Stimulated activated CD4-positive, alpha-beta T cell treated with anti-CD3 and anti-CD28 coated beads, Interleukin-4, amount 100 ng/mL, for 1 hour (primary cell): ENCODE measurements at regions not wholly inside any gene's neighbourhood (a gene's known extent, or its start where the extent isn't known, plus 50 kb on each side); places are given as distances from the start of the nearest gene placed in this dataset.
"Not testable (repeated sequence)": the region's sequence is repeated elsewhere in the genome, so short reads cannot be mapped to it uniquely, and the experiment has no call there.

ENCODE experiments used
- DNase-seq: peaks from one replicate; pipeline ENCODE4 v3.0.0-alpha.2; 2020

GRCh38 chr6:4676016-4676415 lies 100.2 kb upstream of the CDYL start:
- DNase-seq: no peak

- DNase-seq: no peak
These were observed 101.1 kb upstream of the CDYL start for GRCh38 chr6:4675121-4675520.

- no peak for DNase-seq
These were observed 102.3 kb upstream of the CDYL start for GRCh38 chr6:4673861-4674260.

- no peak for DNase-seq
These were observed 103.4 kb upstream of the CDYL start for GRCh38 chr6:4672772-4673171.

GRCh38 chr6:4671587-4672115 lies 104.6 kb upstream of the CDYL start:
- no peak for DNase-seq

GRCh38 chr6:4670824-4671409 lies 105.3 kb upstream of the CDYL start:
- DNase-seq: no peak

- DNase-seq: no peak
These were observed 105.9 kb upstream of the CDYL start for GRCh38 chr6:4670290-4670689.

GRCh38 chr6:4668271-4669179 lies 107.7 kb upstream of the CDYL start:
- no peak for DNase-seq

- DNase-seq: no peak
These were observed 108.6 kb upstream of the CDYL start for GRCh38 chr6:4667591-4667990.

- no peak for DNase-seq
These were observed 109.2 kb upstream of the CDYL start for GRCh38 chr6:4666886-4667513.

GRCh38 chr6:4665489-4666417 lies 110.5 kb upstream of the CDYL start:
- DNase-seq: no peak

GRCh38 chr6:4664911-4665310 lies 111.3 kb upstream of the CDYL start:
- no peak for DNase-seq

GRCh38 chr6:4664117-4664626 lies 112.0 kb upstream of the CDYL start:
- no peak for DNase-seq

- DNase-seq: no peak
These were observed 113.3 kb upstream of the CDYL start for GRCh38 chr6:4662886-4663285.

- DNase-seq: no peak
These were observed 114.8 kb upstream of the CDYL start for GRCh38 chr6:4661391-4661790.

- no peak for DNase-seq
These were observed 115.6 kb upstream of the CDYL start for GRCh38 chr6:4660377-4661321.

GRCh38 chr6:4659719-4660118 lies 116.5 kb upstream of the CDYL start:
- DNase-seq: not testable (repeated sequence)

GRCh38 chr6:4658486-4658885 lies 117.7 kb upstream of the CDYL start:
- no peak for DNase-seq

- DNase-seq: no peak
These were observed 120.1 kb upstream of the CDYL start for GRCh38 chr6:4656106-4656505.

GRCh38 chr6:4655196-4656025 lies 120.8 kb upstream of the CDYL start:
- DNase-seq: no peak
